Dermis microvascular lymphatic vessel endothelial cell (primary cell): ENCODE measurements at regions not wholly inside any gene's neighbourhood (a gene's known extent, or its start where the extent isn't known, plus 50 kb on each side); places are given as distances from the start of the nearest gene placed in this dataset.

Source experiments
- DNase-seq, 2 donors: peaks; one replicate each; pipeline versions ENCODE4 v3.0.0 to v3.0.0-alpha.2; 2010; ENCODE audit warnings: low read depth in 2 of 2

- no peak for DNase-seq
Observed at GRCh38 chr9:131809941-131810344, 70.1 kb upstream of the RAPGEF1 start.

- DNase-seq: no peak
Observed at GRCh38 chr9:131808291-131808690, 68.4 kb upstream of the RAPGEF1 start.

DNA sequence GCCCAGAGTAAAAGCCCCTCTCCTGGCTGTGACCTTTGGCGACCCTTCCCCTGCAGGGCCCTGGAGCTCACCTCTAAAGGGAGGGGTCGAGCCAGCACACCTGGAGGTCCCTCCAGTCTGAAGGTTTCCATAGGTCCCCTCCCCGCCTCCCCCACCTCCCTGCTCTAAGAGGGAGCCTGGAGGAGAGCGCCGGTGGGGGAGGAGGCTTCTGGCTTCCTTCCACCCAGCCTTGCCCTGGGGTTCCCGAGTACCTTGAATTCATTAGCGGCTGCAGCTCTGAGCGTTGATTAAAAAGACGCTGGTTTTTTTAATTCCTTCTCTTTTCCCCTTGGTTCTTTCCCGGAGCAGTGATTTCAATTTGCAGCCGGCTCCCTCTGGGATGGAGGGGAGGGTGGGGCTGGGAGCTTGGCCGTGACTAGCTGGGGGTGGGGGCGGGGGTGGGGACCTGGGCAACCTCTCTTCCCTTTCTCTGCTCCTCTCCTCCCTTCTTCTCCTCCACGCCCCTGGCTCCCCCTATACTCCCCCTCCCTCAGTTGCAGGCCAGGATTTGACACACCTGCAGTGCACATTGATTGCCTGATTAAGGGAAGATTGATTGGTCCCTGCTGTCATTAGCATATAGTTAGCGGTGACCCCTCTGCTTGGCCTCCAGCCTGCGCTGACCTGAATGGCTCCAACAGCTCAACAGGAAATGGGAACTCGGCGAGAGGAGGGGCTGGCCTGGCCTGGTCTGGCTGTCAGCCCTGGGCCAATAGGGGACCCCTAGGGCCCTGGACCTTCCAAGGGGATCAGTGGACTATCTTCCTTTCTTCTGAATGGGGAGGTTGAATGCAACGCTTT, 67.5 kb upstream of the RAPGEF1 start:
- no peak for DNase-seq

- no peak for DNase-seq
Observed at GRCh38 chr9:131805803-131806202, 65.9 kb upstream of the RAPGEF1 start.

GRCh38 chr9:131804826-131805225, 65.0 kb upstream of the RAPGEF1 start:
- no peak for DNase-seq

GRCh38 chr9:131803758-131804411, 64.0 kb upstream of the RAPGEF1 start:
- DNase-seq: no peak

DNA sequence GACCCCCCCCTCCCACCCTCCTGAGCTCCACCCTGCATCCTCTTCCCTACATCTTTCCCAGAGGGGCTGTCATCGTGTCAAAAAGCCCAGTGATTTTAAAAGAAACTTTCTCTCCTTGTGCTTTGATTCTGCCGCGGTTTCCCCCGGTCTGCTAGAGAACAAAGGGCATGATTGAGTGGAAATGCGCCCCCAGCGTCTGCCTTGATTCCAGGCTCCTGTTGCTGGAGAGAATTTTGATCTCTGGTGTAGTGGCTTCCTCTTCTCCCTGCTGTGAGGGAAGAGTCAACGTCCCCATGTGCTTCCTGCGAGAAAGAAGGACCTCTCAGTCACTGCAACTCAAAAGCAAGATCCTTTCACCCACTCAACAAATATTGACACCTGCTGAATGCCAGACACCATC, 61.9 kb upstream of the RAPGEF1 start:
- DNase-seq: no peak

GRCh38 chr9:131800843-131801242, 61.0 kb upstream of the RAPGEF1 start:
- DNase-seq: no peak

- DNase-seq: no peak
Observed at GRCh38 chr9:131800366-131800765, 60.5 kb upstream of the RAPGEF1 start.

DNA sequence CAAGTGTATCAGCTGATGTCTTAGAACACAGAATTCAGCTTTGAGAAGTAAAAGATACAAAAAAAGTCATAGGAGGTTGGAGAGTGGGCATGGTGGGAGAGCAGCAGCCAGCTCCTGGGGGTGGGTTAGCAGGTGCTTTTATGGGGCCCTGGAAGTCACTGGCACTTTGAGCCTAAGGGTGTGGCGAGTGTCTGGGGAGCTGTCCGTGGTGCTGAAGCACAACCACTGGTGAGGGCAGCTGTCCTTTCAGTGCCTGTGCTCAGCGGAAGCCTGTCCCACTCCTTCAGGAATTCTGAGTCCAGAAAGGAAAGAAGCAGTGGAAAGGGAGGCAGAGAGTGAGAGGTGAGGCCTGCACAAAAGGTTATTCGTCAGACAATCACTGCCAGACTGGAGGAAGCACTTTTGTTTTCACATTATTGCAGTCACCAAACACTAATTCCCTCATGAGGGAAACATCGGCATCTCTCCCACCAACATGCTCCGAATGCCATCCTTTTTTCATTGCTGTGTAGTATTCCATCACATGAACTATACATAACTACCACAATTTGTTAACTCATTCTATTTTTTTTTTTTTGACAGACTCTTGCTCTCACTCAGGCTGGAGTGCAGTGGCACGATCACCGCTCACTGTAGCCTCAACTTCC, 59.4 kb upstream of the RAPGEF1 start:
- DNase-seq: peak; percentile 11 to 50

DNA sequence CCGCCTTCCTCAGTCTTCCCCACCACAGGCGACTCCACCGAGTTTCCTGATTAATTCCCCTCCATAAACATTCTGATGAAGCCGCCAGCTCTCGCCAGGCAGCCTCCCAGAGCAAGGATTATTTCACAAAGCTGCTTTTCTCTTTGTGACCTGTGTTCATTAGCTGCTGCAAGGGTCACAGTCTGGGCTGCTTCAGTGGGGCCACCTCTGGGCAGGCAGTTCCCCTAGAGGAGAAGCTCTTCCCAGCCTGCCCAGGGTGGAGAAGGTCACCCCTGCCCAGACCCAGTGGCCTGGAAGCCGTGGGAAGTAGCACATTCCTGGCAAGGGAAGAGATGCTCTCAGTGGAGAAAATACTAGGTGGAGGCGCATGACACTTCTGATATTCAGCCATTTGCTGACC, 58.4 kb upstream of the RAPGEF1 start:
- no peak for DNase-seq

GRCh38 chr9:131794393-131794792, 54.5 kb upstream of the RAPGEF1 start:
- DNase-seq: no peak

- DNase-seq: no peak
Observed at GRCh38 chr9:131791542-131792254, 51.8 kb upstream of the RAPGEF1 start.
